HUES48 (cell line): ENCODE measurements at regions not wholly inside any gene's neighbourhood (a gene's known extent, or its start where the extent isn't known, plus 50 kb on each side); places are given as distances from the start of the nearest gene placed in this dataset.

Experiments used
- H3K27ac ChIP-seq: one replicate; pipeline ENCODE4 v1.7.0; 2013; ENCODE audit warnings: low read depth, low read length, inconsistent platforms
- H3K27me3 ChIP-seq: 2 replicates; pipeline ENCODE4 v1.6.1; 2013; ENCODE audit warnings: mild to moderate bottlenecking, low read length; ENCODE audit not compliant: control insufficient read depth, insufficient read depth
- H3K36me3 ChIP-seq: 2 replicates; pipeline ENCODE4 v1.6.1; 2013; ENCODE audit warnings: low read length; ENCODE audit not compliant: control insufficient read depth, insufficient read depth
- H3K4me1 ChIP-seq: 2 replicates; pipeline ENCODE4 v1.6.1; 2013; ENCODE audit warnings: mild to moderate bottlenecking, low read length; ENCODE audit not compliant: control insufficient read depth, insufficient read depth
- H3K4me3 ChIP-seq: 2 replicates; pipeline ENCODE4 v1.5.1; 2013; ENCODE audit warnings: mild to moderate bottlenecking, low read depth, low read length
- H3K9ac ChIP-seq: 2 replicates; pipeline ENCODE4 v1.6.1; 2013; ENCODE audit warnings: mild to moderate bottlenecking, low read depth, low read length, moderate library complexity
- H3K9me3 ChIP-seq: 2 replicates; pipeline ENCODE4 v1.6.1; 2013; ENCODE audit warnings: low read length; ENCODE audit not compliant: control insufficient read depth, insufficient read depth

DNA sequence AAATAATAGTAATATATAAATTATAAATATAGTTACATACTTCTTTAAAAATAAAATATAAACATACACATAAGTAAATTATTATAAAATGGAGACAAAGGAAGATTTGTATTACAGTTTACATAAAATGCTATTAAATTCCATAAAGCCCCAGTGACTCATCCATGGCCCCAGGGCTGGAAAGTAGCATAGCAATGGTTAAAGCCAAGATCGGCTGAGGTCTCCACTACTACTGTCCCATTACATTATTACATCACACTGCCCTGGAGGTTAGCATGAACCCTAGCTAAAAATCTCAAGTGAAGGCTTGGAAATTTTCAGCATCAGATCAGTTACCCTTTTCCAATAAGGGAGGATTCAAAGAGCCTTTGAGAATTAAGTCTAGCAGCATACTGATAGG lies 936.2 kb downstream of the DSC3 start:
- H3K36me3 ChIP-seq = no peaks in the 10 kb centered on the region
- H3K4me1 ChIP-seq = no peaks in the 10 kb centered on the region
- no peak overlapping the region for H3K27ac ChIP-seq
- H3K4me3 ChIP-seq = no peak overlapping the region
- H3K9ac ChIP-seq = no peak overlapping the region
- H3K27me3 ChIP-seq = no peaks in the 10 kb centered on the region
- no peaks in the 10 kb centered on the region for H3K9me3 ChIP-seq

GRCh38 chr18:30103881-30104280 lies 938.7 kb downstream of the DSC3 start:
- no peaks in the 10 kb centered on the region for H3K36me3 ChIP-seq
- H3K9ac ChIP-seq = no peak overlapping the region
- no peaks in the 10 kb centered on the region for H3K27me3 ChIP-seq
- no peak overlapping the region for H3K27ac ChIP-seq
- no peaks in the 10 kb centered on the region for H3K4me1 ChIP-seq
- H3K4me3 ChIP-seq = no peak overlapping the region
- no peaks in the 10 kb centered on the region for H3K9me3 ChIP-seq

DNA sequence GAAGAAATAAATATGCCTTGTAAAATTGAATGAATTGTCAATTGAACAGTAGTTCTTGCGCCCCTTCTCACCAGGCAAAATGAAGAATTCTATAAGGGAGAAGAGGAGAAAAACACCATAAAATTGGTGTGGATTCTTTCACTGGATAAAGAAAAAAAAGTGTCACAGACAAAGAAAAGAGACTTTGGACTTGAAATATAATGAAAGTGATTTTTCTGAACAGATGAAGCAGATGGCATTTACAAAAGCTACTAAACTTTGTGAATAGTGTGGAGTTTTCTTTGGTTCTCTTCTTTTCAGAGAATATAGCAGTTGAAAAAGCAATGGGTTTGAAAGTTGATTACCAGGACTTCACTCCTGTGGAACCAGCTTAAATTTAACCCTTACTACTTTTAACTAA lies 945.7 kb downstream of the DSC3 start:
- Histone ChIP-seq H3K4me1 (peaks cover 8% of the 10 kb centered on the region; the same call in 1 of the 2 replicates), H3K27me3 (no peaks in the 10 kb centered on the region), H3K27ac (no peak overlapping the region), H3K9me3 (no peaks in the 10 kb centered on the region), H3K9ac (no peak overlapping the region), H3K4me3 (no peak overlapping the region), H3K36me3 (no peaks in the 10 kb centered on the region)

DNA sequence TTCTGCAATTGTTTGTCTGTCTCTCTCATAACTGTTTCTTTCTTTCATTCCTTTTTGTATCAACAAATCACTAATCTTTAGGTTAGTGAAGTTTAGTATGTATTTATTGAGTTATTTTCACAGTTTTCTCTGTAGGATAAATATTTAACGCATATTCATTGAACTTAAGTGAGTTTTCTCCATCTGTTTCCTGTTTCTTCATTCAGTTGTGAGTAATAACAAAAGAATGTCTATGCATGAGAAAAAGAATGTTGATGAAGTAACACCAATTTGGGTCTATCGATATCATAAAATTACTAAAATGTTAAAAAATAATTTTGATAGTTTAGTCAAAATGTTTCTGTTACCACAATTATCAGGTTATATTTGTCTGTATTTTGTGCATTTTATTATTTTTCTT lies 948.0 kb downstream of the DSC3 start:
- H3K4me1 ChIP-seq = peaks cover 8% of the 10 kb centered on the region; the same call in 1 of the 2 replicates
- H3K9me3 ChIP-seq = no peaks in the 10 kb centered on the region
- H3K9ac ChIP-seq = no peak overlapping the region
- no peaks in the 10 kb centered on the region for H3K27me3 ChIP-seq
- H3K4me3 ChIP-seq = no peak overlapping the region
- no peak overlapping the region for H3K27ac ChIP-seq
- no peaks in the 10 kb centered on the region for H3K36me3 ChIP-seq

DNA sequence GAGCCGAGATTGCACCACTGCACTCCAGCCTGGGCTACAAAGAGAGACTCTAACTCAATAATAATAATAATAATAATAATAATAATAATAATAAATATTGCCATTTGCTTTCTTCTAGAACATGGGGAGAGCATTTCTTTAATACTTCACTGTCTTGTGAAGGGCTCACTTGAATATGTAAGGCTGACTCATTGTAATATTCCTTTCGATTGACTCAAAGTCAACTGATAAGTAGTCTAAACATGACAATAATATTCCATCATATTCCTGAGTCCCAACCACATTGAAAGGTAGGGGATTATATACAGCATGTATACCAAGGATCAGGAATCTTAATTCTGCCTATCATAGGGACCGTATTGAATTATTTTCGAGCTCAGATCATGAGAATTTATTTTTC lies 949.2 kb downstream of the DSC3 start:
- Histone ChIP-seq H3K27me3 (no peaks in the 10 kb centered on the region), H3K4me3 (no peak overlapping the region), H3K4me1 (peaks cover 8% of the 10 kb centered on the region; the same call in 1 of the 2 replicates), H3K9me3 (no peaks in the 10 kb centered on the region), H3K27ac (no peak overlapping the region), H3K36me3 (no peaks in the 10 kb centered on the region), H3K9ac (no peak overlapping the region)

DNA sequence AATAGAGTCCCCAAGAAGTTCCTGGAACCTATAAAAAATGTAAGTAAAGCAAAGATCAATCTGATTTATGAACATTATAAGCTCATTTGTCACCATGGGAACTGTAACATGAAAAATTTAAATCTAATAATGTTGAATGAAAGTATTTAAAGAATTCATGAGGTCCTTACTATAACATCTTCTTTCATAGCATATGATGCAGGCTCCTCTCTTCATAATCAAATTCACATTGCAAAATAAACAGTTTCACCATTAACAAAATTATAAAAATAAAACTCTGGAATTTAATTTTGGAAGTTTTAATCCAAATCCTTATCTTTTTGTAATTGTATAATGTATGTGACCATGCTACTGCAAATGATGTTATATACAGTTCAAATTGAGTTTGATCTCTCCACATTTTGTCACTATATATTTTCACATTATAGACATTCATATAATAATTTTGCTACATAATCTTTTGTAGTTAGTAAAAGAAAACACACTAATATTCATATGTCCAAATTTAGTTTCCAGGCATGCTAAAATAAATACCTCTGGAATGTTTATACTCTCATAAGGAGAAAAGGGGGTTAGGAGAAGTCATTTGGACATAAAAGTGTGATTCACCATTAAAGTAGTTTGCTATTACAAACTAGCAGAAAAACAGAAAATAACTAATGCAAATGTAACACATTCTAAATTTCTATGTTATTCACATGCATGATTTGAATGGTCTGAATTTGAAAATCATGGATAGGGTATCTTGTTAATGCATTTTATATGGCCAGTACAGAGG lies 954.1 kb downstream of the DSC3 start:
- H3K4me1 ChIP-seq = no peaks in the 10 kb centered on the region
- H3K27me3 ChIP-seq = no peaks in the 10 kb centered on the region
- no peak overlapping the region for H3K27ac ChIP-seq
- H3K36me3 ChIP-seq = no peaks in the 10 kb centered on the region
- no peak overlapping the region for H3K4me3 ChIP-seq
- no peaks in the 10 kb centered on the region for H3K9me3 ChIP-seq
- H3K9ac ChIP-seq = no peak overlapping the region

DNA sequence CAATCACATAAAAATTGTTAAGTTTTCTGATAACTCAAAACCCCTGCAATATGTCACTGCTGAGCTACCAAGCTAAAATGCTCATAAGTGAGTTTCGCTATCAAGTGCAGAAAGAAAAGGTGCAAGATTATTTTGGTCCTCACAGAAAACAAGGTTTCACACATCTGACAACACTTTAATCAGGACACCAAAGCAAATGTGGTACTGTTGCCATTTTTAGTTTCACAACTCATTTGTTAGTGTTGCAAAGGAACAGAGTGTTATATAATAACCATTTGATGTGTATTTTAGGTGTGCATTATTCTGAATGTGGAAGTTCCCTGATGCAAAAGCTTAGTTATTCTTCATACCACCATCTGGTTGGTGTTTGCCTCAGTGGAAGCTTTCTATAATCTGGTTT lies 956.2 kb downstream of the DSC3 start:
- H3K36me3 ChIP-seq = no peaks in the 10 kb centered on the region
- no peak overlapping the region for H3K27ac ChIP-seq
- H3K9ac ChIP-seq = no peak overlapping the region
- H3K4me1 ChIP-seq = no peaks in the 10 kb centered on the region
- no peaks in the 10 kb centered on the region for H3K27me3 ChIP-seq
- H3K9me3 ChIP-seq = no peaks in the 10 kb centered on the region
- H3K4me3 ChIP-seq = no peak overlapping the region

GRCh38 chr18:30081122-30081521 lies 961.4 kb downstream of the DSC3 start:
- no peak overlapping the region for H3K27ac ChIP-seq
- H3K9ac ChIP-seq = no peak overlapping the region
- H3K36me3 ChIP-seq = no peaks in the 10 kb centered on the region
- no peaks in the 10 kb centered on the region for H3K27me3 ChIP-seq
- no peak overlapping the region for H3K4me3 ChIP-seq
- H3K4me1 ChIP-seq = no peaks in the 10 kb centered on the region
- H3K9me3 ChIP-seq = no peaks in the 10 kb centered on the region

GRCh38 chr18:30072609-30073385 lies 969.7 kb downstream of the DSC3 start:
- H3K36me3 ChIP-seq = no peaks in the 10 kb centered on the region
- no peaks in the 10 kb centered on the region for H3K4me1 ChIP-seq
- no peaks in the 10 kb centered on the region for H3K27me3 ChIP-seq
- peaks cover 23% of the 10 kb centered on the region for H3K9me3 ChIP-seq
- H3K9ac ChIP-seq = no peak overlapping the region
- H3K4me3 ChIP-seq = no peak overlapping the region
- H3K27ac ChIP-seq = no peak overlapping the region

GRCh38 chr18:30066288-30066687 lies 976.3 kb downstream of the DSC3 start:
- Histone ChIP-seq H3K4me3 (no peak overlapping the region), H3K4me1 (no peaks in the 10 kb centered on the region), H3K9ac (no peak overlapping the region), H3K9me3 (peaks cover 3% of the 10 kb centered on the region; the same call in 1 of the 2 replicates), H3K36me3 (no peaks in the 10 kb centered on the region), H3K27ac (no peak overlapping the region), H3K27me3 (no peaks in the 10 kb centered on the region)

DNA sequence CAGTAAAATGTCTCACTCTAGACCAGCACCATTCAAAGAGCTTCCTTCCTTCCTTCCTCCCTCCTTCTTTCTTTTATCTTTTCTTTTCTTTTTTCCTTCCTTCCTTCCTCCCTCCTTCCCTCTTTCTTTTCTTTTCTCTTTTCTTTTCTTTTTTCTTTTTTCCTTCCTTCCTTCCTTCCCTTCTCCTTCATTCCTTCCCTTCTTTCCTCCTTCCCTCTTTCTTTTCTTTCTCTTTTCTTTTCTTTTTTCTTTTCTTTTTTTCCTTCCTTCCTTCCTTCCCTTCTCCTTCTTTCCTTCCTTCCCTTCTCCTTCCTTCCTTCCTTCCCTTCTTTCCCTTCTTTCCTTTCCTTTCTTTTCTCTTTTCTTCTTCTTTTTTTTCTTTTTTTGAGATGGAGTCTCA lies 985.1 kb downstream of the DSC3 start:
- H3K9ac ChIP-seq = no peak overlapping the region

More for the DNA sequence above, 985.1 kb downstream of the DSC3 start:
- no peak overlapping the region for H3K27ac ChIP-seq
- no peaks in the 10 kb centered on the region for H3K9me3 ChIP-seq
- no peak overlapping the region for H3K4me3 ChIP-seq
- H3K4me1 ChIP-seq = no peaks in the 10 kb centered on the region
- no peaks in the 10 kb centered on the region for H3K27me3 ChIP-seq
- H3K36me3 ChIP-seq = no peaks in the 10 kb centered on the region
